ENCODE measurements at regions not wholly inside any gene's neighbourhood (a gene's known extent, or its start where the extent isn't known, plus 50 kb on each side); places are given as distances from the start of the nearest gene placed in this dataset.
A peak's percentile ranks its signal among the peaks of the same experiment; 100 is the strongest.
"Not testable (repeated sequence)": the region's sequence is repeated elsewhere in the genome, so short reads cannot be mapped to it uniquely, and the experiment has no call there.

DNA sequence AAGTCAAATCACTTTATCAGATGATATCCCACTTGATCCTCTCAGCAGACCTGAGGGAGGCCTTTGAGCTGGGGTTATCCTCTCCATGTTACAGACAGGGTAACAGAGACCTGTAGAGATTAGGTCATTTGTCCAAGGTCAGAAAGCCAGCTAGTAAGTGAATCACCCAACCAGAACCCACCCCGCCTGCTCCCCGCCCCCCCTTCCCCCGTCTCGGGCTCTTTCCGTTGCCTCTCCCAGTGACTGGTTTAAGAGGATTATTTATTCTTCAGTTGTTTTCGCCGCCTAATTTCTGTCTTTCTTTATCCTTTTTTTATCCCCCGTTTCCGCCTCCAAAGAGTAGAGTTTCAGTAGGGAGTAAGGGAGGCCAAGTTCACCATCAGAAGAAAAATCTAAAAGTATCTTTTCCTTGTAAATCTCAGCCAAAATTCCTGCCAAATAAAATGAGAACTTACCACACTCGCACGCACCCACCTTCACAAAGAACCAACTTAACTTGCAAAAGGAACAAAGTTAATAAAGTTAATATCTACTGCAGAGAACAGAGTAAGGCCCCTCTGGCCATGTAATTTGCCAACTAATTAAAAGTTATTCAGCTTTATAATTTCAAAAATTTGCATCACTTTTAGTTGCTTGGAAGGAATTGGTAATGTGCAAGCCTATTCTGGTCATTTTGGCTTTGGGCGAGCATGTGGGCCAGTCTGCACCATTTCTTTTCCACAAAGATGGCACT lies 76.8 kb upstream of the TRABD2B start:
- Histone ChIP-seq H3K9me3 (ENCODE audit: control insufficient read depth in 2 of 2, insufficient read depth in 1 of 2, low read length in 1 of 2) (no peaks in the 10 kb centered on the region), H3K4me3 (ENCODE audit: low read length in 2 of 2) (no peak overlapping the region), H3K4me1 (ENCODE audit: control insufficient read depth in 2 of 2, insufficient read depth in 2 of 2, low read length in 2 of 2) (no peaks in the 10 kb centered on the region), H3K36me3 (ENCODE audit: control insufficient read depth in 2 of 2, insufficient read depth in 2 of 2, low read length in 1 of 2) (no peaks in the 10 kb centered on the region), H3K27me3 (ENCODE audit: control insufficient read depth in 2 of 2, insufficient read depth in 1 of 2, low read length in 1 of 2) (no peaks in the 10 kb centered on the region), H3K27ac (ENCODE audit: low read depth in 1 of 2, low read length in 1 of 2) (no peak overlapping the region)
- 96% methylated on average over 12 of the region's 12 CpGs for WGBS
- no peak for DNase-seq (ENCODE audit: low read depth in 6 of 9, low spot score in 9 of 9)

DNA sequence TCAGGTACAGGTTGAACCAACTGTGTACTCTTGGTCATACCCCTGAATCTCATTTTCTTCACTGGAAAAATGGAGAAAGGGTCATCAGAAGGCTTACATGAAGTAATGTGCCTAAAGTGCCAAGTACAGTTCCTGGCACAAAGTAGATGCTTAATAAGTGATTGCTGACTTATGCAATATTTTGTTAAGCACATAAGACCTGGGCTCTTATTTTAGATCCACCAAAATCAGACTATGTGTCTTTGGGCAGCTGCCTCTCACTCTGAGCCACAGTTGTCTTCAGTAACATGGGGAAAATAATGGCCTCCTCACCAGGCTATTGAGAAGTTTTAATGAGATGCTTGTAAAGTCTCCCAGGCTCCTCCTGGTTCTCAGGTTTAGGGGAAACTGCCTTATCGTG lies 74.3 kb upstream of the TRABD2B start:
- Histone ChIP-seq H3K9me3 (ENCODE audit: control insufficient read depth in 2 of 2, insufficient read depth in 1 of 2, low read length in 1 of 2) (no peaks in the 10 kb centered on the region), H3K4me1 (ENCODE audit: control insufficient read depth in 2 of 2, insufficient read depth in 2 of 2, low read length in 2 of 2) (no peaks in the 10 kb centered on the region), H3K4me3 (ENCODE audit: low read length in 2 of 2) (no peak overlapping the region), H3K27ac (ENCODE audit: low read depth in 1 of 2, low read length in 1 of 2) (no peak overlapping the region), H3K36me3 (ENCODE audit: control insufficient read depth in 2 of 2, insufficient read depth in 2 of 2, low read length in 1 of 2) (no peaks in the 10 kb centered on the region), H3K27me3 (ENCODE audit: control insufficient read depth in 2 of 2, insufficient read depth in 1 of 2, low read length in 1 of 2) (no peaks in the 10 kb centered on the region)
- WGBS: 100% methylated on average over 1 of the region's 1 CpG
- DNase-seq (ENCODE audit: low read depth in 6 of 9, low spot score in 9 of 9): no peak

DNA sequence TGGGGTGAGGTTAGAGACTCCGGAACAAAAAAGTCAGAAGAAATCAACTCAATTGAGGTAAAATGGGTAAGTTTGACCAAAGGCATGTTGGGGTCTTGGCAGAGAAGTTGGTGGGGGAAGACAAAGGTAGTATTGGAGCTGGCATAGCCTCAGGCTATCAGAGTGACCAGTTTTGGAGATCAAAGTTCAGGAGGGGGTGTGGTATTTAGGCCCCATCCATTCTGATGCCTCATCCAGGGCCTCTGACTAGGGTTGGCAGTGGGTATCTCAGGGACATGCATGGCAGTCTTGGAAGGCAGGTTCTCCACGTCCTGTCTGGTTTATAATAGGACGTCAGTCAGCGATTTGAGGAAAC lies 73.2 kb upstream of the TRABD2B start:
- H3K27ac ChIP-seq (ENCODE audit: low read depth in 1 of 2, low read length in 1 of 2): no peak overlapping the region

DNA sequence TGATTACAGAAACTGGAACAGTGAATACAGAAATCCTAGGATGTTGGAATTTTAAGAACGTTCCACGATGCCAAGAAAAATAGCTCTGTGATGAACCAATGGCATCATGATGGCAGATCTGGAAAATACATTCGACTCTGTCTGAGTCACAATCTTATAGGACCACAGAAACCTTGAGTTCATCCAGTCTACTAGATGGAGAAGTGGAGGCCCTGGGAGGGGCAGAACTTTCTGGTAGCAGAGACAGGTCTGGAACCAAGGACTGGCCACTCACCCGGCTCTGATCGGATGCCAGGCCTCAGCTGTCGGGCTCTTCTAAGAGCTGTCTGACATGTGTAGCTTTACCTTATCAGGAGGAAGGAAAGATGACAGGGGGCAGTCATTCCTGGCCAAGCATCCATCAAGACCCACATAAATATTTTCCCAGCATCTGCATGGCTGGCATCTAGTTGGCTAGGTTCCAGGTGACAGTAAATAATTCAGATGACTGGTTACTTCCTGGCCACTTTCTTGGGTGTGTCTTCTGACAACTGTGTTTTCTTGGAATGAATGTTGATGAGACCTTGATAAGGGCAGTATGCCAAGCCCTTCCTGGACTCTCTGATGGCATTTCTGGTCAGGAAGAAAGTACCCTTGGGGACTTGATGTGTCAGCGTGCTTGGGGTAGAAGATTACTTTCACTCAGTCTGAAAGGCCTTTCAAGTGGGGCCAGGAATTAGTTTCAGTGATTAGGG lies 72.6 kb upstream of the TRABD2B start:
- whole genome bisulfite sequencing: 91% methylated on average over 7 of the region's 7 CpGs

More for the DNA sequence above, 73.2 kb upstream of the TRABD2B start:
- no peaks in the 10 kb centered on the region for H3K4me1 ChIP-seq (ENCODE audit: control insufficient read depth in 2 of 2, insufficient read depth in 2 of 2, low read length in 2 of 2)
- no peak overlapping the region for H3K4me3 ChIP-seq (ENCODE audit: low read length in 2 of 2)
- WGBS: 88% methylated on average over 4 of the region's 4 CpGs
- H3K27me3 ChIP-seq (ENCODE audit: control insufficient read depth in 2 of 2, insufficient read depth in 1 of 2, low read length in 1 of 2): no peaks in the 10 kb centered on the region
- no peaks in the 10 kb centered on the region for H3K9me3 ChIP-seq (ENCODE audit: control insufficient read depth in 2 of 2, insufficient read depth in 1 of 2, low read length in 1 of 2)
- no peak for DNase-seq (ENCODE audit: low read depth in 6 of 9, low spot score in 9 of 9)
- no peaks in the 10 kb centered on the region for H3K36me3 ChIP-seq (ENCODE audit: control insufficient read depth in 2 of 2, insufficient read depth in 2 of 2, low read length in 1 of 2)

DNA sequence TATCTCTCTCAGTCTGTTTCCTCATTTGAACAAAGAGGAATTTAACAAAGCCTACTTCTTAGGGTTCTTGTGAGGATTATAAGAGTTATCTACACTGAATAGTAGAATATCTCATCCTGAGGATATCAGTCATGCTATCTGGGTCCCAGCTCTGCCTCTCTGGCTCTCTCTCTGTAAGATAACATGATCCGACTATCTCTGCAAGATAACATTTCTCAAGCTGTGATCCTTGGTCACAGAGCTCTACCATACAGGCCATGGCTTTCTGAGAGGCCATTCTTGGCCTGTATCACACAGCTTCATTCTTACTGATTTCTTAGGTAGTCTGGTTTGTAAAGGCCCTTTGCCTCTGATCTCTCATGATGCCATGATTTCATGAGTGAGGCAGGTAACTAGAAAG lies 71.0 kb upstream of the TRABD2B start:
- Histone ChIP-seq H3K27me3 (ENCODE audit: control insufficient read depth in 2 of 2, insufficient read depth in 1 of 2, low read length in 1 of 2) (no peaks in the 10 kb centered on the region), H3K36me3 (ENCODE audit: control insufficient read depth in 2 of 2, insufficient read depth in 2 of 2, low read length in 1 of 2) (no peaks in the 10 kb centered on the region), H3K4me3 (ENCODE audit: low read length in 2 of 2) (no peak overlapping the region), H3K4me1 (ENCODE audit: control insufficient read depth in 2 of 2, insufficient read depth in 2 of 2, low read length in 2 of 2) (no peaks in the 10 kb centered on the region), H3K9me3 (ENCODE audit: control insufficient read depth in 2 of 2, insufficient read depth in 1 of 2, low read length in 1 of 2) (no peaks in the 10 kb centered on the region), H3K27ac (ENCODE audit: low read depth in 1 of 2, low read length in 1 of 2) (no peak overlapping the region)
- DNase-seq (ENCODE audit: low read depth in 6 of 9, low spot score in 9 of 9): no peak
- WGBS: 91% methylated on average over 1 of the region's 1 CpG

More for the DNA sequence above, 72.6 kb upstream of the TRABD2B start:
- Histone ChIP-seq H3K4me3 (ENCODE audit: low read length in 2 of 2) (no peak overlapping the region), H3K36me3 (ENCODE audit: control insufficient read depth in 2 of 2, insufficient read depth in 2 of 2, low read length in 1 of 2) (no peaks in the 10 kb centered on the region), H3K4me1 (ENCODE audit: control insufficient read depth in 2 of 2, insufficient read depth in 2 of 2, low read length in 2 of 2) (no peaks in the 10 kb centered on the region), H3K27ac (ENCODE audit: low read depth in 1 of 2, low read length in 1 of 2) (no peak overlapping the region), H3K27me3 (ENCODE audit: control insufficient read depth in 2 of 2, insufficient read depth in 1 of 2, low read length in 1 of 2) (no peaks in the 10 kb centered on the region), H3K9me3 (ENCODE audit: control insufficient read depth in 2 of 2, insufficient read depth in 1 of 2, low read length in 1 of 2) (no peaks in the 10 kb centered on the region)
- no peak for DNase-seq (ENCODE audit: low read depth in 6 of 9, low spot score in 9 of 9)

DNA sequence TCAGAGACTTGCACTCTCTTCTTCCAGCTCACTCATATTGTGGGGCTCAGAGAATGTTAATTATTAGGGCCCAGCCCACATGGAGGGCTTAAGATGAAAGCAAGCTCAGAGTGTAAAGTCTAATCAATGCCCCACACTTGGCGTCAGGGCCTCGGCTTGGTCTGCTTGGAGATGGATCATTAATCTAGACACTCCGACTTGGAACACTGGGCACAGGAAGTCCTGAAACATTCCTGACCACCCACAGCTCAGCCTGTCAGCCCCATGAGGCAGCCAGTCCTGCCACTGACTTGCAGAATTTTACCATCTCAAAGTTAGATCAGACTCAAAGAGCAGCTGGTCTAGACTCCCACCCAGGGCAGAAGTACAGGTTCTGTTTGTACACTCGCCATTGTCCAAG lies 69.8 kb upstream of the TRABD2B start:
- no peaks in the 10 kb centered on the region for H3K9me3 ChIP-seq (ENCODE audit: control insufficient read depth in 2 of 2, insufficient read depth in 1 of 2, low read length in 1 of 2)
- H3K27ac ChIP-seq (ENCODE audit: low read depth in 1 of 2, low read length in 1 of 2): no peak overlapping the region
- 94% methylated on average over 4 of the region's 4 CpGs for WGBS
- no peak for DNase-seq (ENCODE audit: low read depth in 6 of 9, low spot score in 9 of 9)
- no peaks in the 10 kb centered on the region for H3K27me3 ChIP-seq (ENCODE audit: control insufficient read depth in 2 of 2, insufficient read depth in 1 of 2, low read length in 1 of 2)
- H3K4me3 ChIP-seq (ENCODE audit: low read length in 2 of 2): no peak overlapping the region
- no peaks in the 10 kb centered on the region for H3K36me3 ChIP-seq (ENCODE audit: control insufficient read depth in 2 of 2, insufficient read depth in 2 of 2, low read length in 1 of 2)
- H3K4me1 ChIP-seq (ENCODE audit: control insufficient read depth in 2 of 2, insufficient read depth in 2 of 2, low read length in 2 of 2): no peaks in the 10 kb centered on the region

DNA sequence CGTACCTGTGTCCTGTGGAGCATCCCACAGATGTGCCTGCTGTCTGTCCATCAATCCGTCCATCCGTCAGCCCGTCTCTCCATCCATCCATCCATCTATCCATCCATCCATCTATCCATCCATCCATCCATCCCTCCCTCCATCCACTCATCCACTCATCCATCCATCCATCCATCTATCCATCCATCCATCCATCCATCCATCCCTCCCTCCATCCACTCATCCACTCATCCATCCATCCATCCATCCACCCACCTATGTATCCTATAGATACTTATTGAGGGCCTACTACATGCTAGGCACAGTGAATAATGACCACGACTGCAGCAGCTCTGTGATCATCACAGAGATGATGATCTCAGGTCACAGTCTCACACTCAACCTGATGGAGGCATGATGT lies 67.5 kb upstream of the TRABD2B start:
- not testable (repeated sequence) for H3K4me3 ChIP-seq (ENCODE audit: low read length in 2 of 2); H3K27me3 ChIP-seq (ENCODE audit: control insufficient read depth in 2 of 2, insufficient read depth in 1 of 2, low read length in 1 of 2); H3K9me3 ChIP-seq (ENCODE audit: control insufficient read depth in 2 of 2, insufficient read depth in 1 of 2, low read length in 1 of 2); H3K4me1 ChIP-seq (ENCODE audit: control insufficient read depth in 2 of 2, insufficient read depth in 2 of 2, low read length in 2 of 2); DNase-seq (ENCODE audit: low read depth in 6 of 9, low spot score in 9 of 9); H3K36me3 ChIP-seq (ENCODE audit: control insufficient read depth in 2 of 2, insufficient read depth in 2 of 2, low read length in 1 of 2); H3K27ac ChIP-seq (ENCODE audit: low read depth in 1 of 2, low read length in 1 of 2)
- 95% methylated on average over 5 of the region's 5 CpGs for WGBS

DNA sequence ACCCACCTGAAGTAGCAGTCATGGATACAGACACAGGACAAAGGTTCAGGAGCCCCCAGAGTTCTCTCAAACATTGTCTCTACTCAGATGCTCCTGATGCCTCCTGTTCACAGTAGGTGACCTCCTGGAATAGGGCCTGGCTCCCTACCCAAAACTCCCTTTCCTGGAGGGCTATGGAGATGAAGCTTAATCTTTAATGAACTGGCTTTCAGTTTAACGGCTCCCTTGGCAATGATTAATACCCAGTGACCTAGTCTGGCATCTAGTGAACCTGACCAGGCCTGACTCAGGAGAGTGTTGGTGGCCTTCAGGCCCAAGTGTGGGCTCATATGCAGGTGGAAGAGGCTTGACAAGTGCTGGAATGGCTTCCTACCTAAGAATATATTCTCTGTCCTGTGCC lies 65.2 kb upstream of the TRABD2B start:
- WGBS: 40% methylated on average over 1 of the region's 1 CpG
- Histone ChIP-seq H3K36me3 (ENCODE audit: control insufficient read depth in 2 of 2, insufficient read depth in 2 of 2, low read length in 1 of 2) (no peaks in the 10 kb centered on the region), H3K9me3 (ENCODE audit: control insufficient read depth in 2 of 2, insufficient read depth in 1 of 2, low read length in 1 of 2) (no peaks in the 10 kb centered on the region), H3K27me3 (ENCODE audit: control insufficient read depth in 2 of 2, insufficient read depth in 1 of 2, low read length in 1 of 2) (no peaks in the 10 kb centered on the region), H3K4me3 (ENCODE audit: low read length in 2 of 2) (no peak overlapping the region), H3K27ac (ENCODE audit: low read depth in 1 of 2, low read length in 1 of 2) (no peak overlapping the region), H3K4me1 (ENCODE audit: control insufficient read depth in 2 of 2, insufficient read depth in 2 of 2, low read length in 2 of 2) (no peaks in the 10 kb centered on the region)
- no peak for DNase-seq (ENCODE audit: low read depth in 6 of 9, low spot score in 9 of 9)

DNA sequence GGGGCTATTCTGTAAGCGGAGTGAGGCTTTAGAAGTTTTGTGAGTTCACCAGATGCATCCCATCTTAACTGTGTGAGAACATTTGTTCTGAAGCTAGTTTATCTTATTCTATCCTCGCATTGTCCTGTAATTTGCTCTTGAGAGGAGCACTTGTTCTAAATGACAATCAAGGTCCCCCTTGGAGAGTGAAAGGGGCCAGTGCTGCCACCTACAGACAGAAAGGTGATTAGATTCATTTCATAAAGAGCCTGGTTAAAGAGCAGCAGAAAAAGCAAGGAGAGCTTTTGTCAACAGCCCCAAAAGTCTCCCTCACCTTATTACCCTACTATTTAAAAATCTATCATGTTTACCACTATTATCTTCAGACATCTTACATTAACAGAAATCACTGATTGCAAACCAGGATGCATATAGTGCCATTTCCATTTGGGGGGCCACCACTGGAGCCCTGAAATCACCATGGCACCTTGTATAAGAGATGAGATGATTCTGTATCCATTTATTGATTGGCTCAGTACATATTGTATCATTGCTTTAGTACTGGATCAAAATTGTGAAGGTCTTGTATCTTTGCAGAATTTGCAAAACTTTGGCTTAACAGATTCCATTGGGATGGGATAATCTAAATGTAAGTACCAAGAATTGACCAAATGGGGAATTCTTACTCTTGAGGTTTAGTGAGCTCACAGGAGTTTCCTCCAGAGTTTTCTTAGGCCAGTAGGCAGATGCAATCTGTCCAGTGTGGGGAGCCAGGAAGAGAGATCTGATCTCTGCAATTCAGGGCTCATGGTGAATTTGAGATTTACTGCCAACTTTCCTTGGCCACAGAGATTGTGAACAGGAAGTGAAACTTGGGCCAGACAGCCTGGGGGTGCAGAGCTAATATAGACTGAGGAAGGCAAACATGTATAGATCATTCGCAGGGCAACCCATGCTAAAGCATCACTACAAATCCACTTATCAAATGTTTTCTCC lies 64.3 kb upstream of the TRABD2B start:
- H3K36me3 ChIP-seq (ENCODE audit: control insufficient read depth in 2 of 2, insufficient read depth in 2 of 2, low read length in 1 of 2): no peaks in the 10 kb centered on the region
- no peak overlapping the region for H3K27ac ChIP-seq (ENCODE audit: low read depth in 1 of 2, low read length in 1 of 2)
- H3K9me3 ChIP-seq (ENCODE audit: control insufficient read depth in 2 of 2, insufficient read depth in 1 of 2, low read length in 1 of 2): no peaks in the 10 kb centered on the region
- WGBS: 51% methylated on average over 3 of the region's 3 CpGs
- DNase-seq (ENCODE audit: low read depth in 6 of 9, low spot score in 9 of 9): peak in 4 of 9 donors; percentile 6 to 42 (median 22)
- no peaks in the 10 kb centered on the region for H3K27me3 ChIP-seq (ENCODE audit: control insufficient read depth in 2 of 2, insufficient read depth in 1 of 2, low read length in 1 of 2)
- no peak overlapping the region for H3K4me3 ChIP-seq (ENCODE audit: low read length in 2 of 2)
- no peaks in the 10 kb centered on the region for H3K4me1 ChIP-seq (ENCODE audit: control insufficient read depth in 2 of 2, insufficient read depth in 2 of 2, low read length in 2 of 2)
